SK-N-SH (cell line): ENCODE measurements at regions not wholly inside any gene's neighbourhood (a gene's known extent, or its start where the extent isn't known, plus 50 kb on each side); places are given as distances from the start of the nearest gene placed in this dataset.

ENCODE experiments used
- CTCF ChIP-seq: fragments of 200-600 bp; sonication (generic); IDR thresholded peaks from 2 replicates; pipeline ENCODE4 v1.6.1; 2017; ENCODE audit warnings: antibody characterized with exemption, mild to moderate bottlenecking, moderate library complexity
- EZH2phosphoT487 ChIP-seq: fragments of 200-600 bp; sonication (generic); IDR thresholded peaks from 2 replicates; pipeline ENCODE4 v1.6.1; 2017; ENCODE audit warnings: low read depth, mixed run types, mild to moderate bottlenecking, antibody characterized with exemption, moderate library complexity, borderline replicate concordance
- GABPA ChIP-seq: IDR thresholded peaks from 2 replicates; pipeline ENCODE4 v1.4.0; 2012; ENCODE audit warnings: low read depth, mild to moderate bottlenecking
- JUND ChIP-seq: IDR thresholded peaks from 2 replicates; pipeline ENCODE4 v1.4.0; 2012
- MXI1 ChIP-seq: IDR thresholded peaks from 2 replicates; pipeline ENCODE4 v1.6.1; 2012; ENCODE audit warnings: mild to moderate bottlenecking, low read depth, low read length, improper control_type of control experiment
- NFIC ChIP-seq: IDR thresholded peaks from 2 replicates; pipeline ENCODE4 v1.4.0; 2012; ENCODE audit warnings: borderline replicate concordance
- POLR2AphosphoS5 ChIP-seq: IDR thresholded peaks from 2 replicates; pipeline ENCODE4 v1.6.1; 2012; ENCODE audit warnings: low read depth, low read length
- RAD21 ChIP-seq: IDR thresholded peaks from 2 replicates; pipeline ENCODE4 v1.6.1; 2012; ENCODE audit warnings: mild to moderate bottlenecking, low read length
- REST ChIP-seq: IDR thresholded peaks from 2 replicates; pipeline ENCODE4 v1.6.1; 2012; ENCODE audit warnings: mild to moderate bottlenecking, low read depth, low read length, moderate library complexity
- YY1 ChIP-seq: IDR thresholded peaks from 2 replicates; pipeline ENCODE4 v1.4.0; 2012; ENCODE audit warnings: low read depth, mild to moderate bottlenecking
- ZBTB33 ChIP-seq: IDR thresholded peaks from 2 replicates; pipeline ENCODE4 v1.4.0; 2012; ENCODE audit warnings: low read depth, borderline replicate concordance

GRCh38 chr2:4693266-4693665, 989.9 kb downstream of the DCDC2C start:
- no peak for TF ChIP-seq CTCF
- no peak for TF ChIP-seq YY1
- no peak for TF ChIP-seq EZH2phosphoT487
- TF ChIP-seq JUND: no peak
- TF ChIP-seq POLR2AphosphoS5: no peak
- no peak for TF ChIP-seq REST
- no peak for TF ChIP-seq ZBTB33
- no peak for TF ChIP-seq NFIC
- no peak for TF ChIP-seq MXI1
- no peak for TF ChIP-seq GABPA
- TF ChIP-seq RAD21: no peak
